Endothelial cell of umbilical vein (primary cell): ENCODE measurements at regions not wholly inside any gene's neighbourhood (a gene's known extent, or its start where the extent isn't known, plus 50 kb on each side); places are given as distances from the start of the nearest gene placed in this dataset.

Experiments used
- CTCF ChIP-seq, 2 donors: IDR thresholded peaks; 1 replicate in 1 of 2; 2 replicates in 1 of 2; pipeline ENCODE4 v1.5.1; 2011; ENCODE audit warnings: low read length in 2 of 2, mild to moderate bottlenecking in 2 of 2, moderate library complexity in 2 of 2, control low read depth in 1 of 2, inconsistent platforms in 1 of 2, low read depth in 1 of 2; ENCODE audit not compliant: insufficient read depth in 1 of 2; ENCODE audit errors: extremely low read depth in 1 of 2
- EZH2 ChIP-seq: IDR thresholded peaks from 2 replicates; pipeline ENCODE4 v1.6.1; 2012; ENCODE audit warnings: borderline replicate concordance, low read depth, mild to moderate bottlenecking, moderate library complexity, low read length, inconsistent platforms; ENCODE audit not compliant: severe bottlenecking
- FOS ChIP-seq: IDR thresholded peaks from 2 replicates; pipeline ENCODE4 v1.6.1; 2011; ENCODE audit warnings: mild to moderate bottlenecking, low read length, moderate library complexity, borderline replicate concordance; ENCODE audit not compliant: insufficient read depth
- POLR2A ChIP-seq: IDR thresholded peaks from 2 replicates; pipeline ENCODE4 v1.6.1; 2012; ENCODE audit warnings: low read depth, mild to moderate bottlenecking, control low read depth, low read length
- POLR2AphosphoS5 ChIP-seq: IDR thresholded peaks from 2 replicates; pipeline ENCODE4 v1.6.1; 2012; ENCODE audit warnings: low read depth, mild to moderate bottlenecking, control low read depth, low read length, moderate library complexity; ENCODE audit not compliant: insufficient read depth

GRCh38 chr2:120520454-120520853 lies 174.5 kb downstream of the INHBB start:
- no peak for TF ChIP-seq CTCF (IDR thresholded peaks at IDR 0.05; ENCODE audit: extremely low read depth in 1 of 2, insufficient read depth in 1 of 2, low read depth in 1 of 2, low read length in 2 of 2)
- no peak for TF ChIP-seq POLR2AphosphoS5
- TF ChIP-seq EZH2, result no peak
- TF ChIP-seq FOS, result no peak
- no peak for TF ChIP-seq POLR2A
